Thyroid gland (tissue), 4 donors: ENCODE measurements at regions not wholly inside any gene's neighbourhood (a gene's known extent, or its start where the extent isn't known, plus 50 kb on each side); places are given as distances from the start of the nearest gene placed in this dataset.

ENCODE experiments used
- DNase-seq, 2 donors: peaks; one replicate each; pipeline ENCODE4 v3.0.0-alpha.2; 2019
- H3K27ac ChIP-seq, 3 donors: fragments of 200-600 bp; sonication (generic); 1 replicate in 2 of 3; 2 replicates in 1 of 3; pipeline ENCODE4 v1.5.1; 2016 to 2019; ENCODE audit warnings: mild to moderate bottlenecking in 1 of 3, moderate library complexity in 1 of 3
- H3K27me3 ChIP-seq: fragments of 200-600 bp; sonication (generic); one replicate; pipeline ENCODE4 v1.5.1; 2019
- H3K36me3 ChIP-seq, 2 donors: fragments of 200-600 bp; sonication (generic); one replicate each; pipeline ENCODE4 v1.5.1; 2016 to 2019
- H3K4me1 ChIP-seq, 2 donors: fragments of 200-600 bp; sonication (generic); one replicate each; pipeline ENCODE4 v1.5.1; 2017 to 2019
- H3K4me3 ChIP-seq, 3 donors: fragments of 200-600 bp; sonication (generic); replicated peaks in 1 of 3; 1 replicate in 2 of 3; 2 replicates in 1 of 3; pipeline ENCODE4 v1.5.1; 2016; ENCODE audit warnings: mild to moderate bottlenecking in 1 of 3
- H3K9me3 ChIP-seq: fragments of 200-600 bp; sonication (generic); one replicate; pipeline ENCODE4 v1.5.1; 2017
- CTCF ChIP-seq, 6 experiments: fragments of 200-600 bp in 3 of 6; fragments of 450-650 bp in 3 of 6; sonication (generic) in 3 of 6; IDR thresholded peaks; one replicate each; pipeline ENCODE4 v1.5.1; 2016 to 2019; ENCODE audit warnings: antibody characterized with exemption in 6 of 6, mild to moderate bottlenecking in 2 of 6, inconsistent platforms in 1 of 6, moderate library complexity in 1 of 6
- POLR2A ChIP-seq, 2 donors: fragments of 450-650 bp; IDR thresholded peaks; one replicate each; pipeline ENCODE4 v1.6.1; 2017; ENCODE audit warnings: antibody characterized with exemption in 2 of 2, mild to moderate bottlenecking in 2 of 2, moderate library complexity in 1 of 2
- WGBS, 2 donors: methylation state at CpG; one replicate each; pipeline ENCODE4 v1.1.5; 2017; 5-methylcytosine and 5-hydroxymethylcytosine counted together
- intact Hi-C: fragments of 100-400 bp; cut with DNase I; formaldehyde crosslinking; loops from one replicate; pipeline ENCODE4 v1.15.1; 2023

- 67 to 70% methylated on average over 14 of the region's 14 CpGs for WGBS, 2 donors
- Histone ChIP-seq H3K27me3 (no peaks in the 10 kb centered on the region), H3K36me3 (no peaks in the 10 kb centered on the region), H3K27ac (no peak overlapping the region), H3K4me1 (peaks cover 0 to 7% of the 10 kb centered on the region in 2 donors), H3K4me3 (no peak overlapping the region), H3K9me3 (no peaks in the 10 kb centered on the region)
- no peak for TF ChIP-seq CTCF (IDR thresholded peaks at IDR 0.05)
- TF ChIP-seq POLR2A (IDR thresholded peaks at IDR 0.05) = no peak
- intact Hi-C loops = no loop called here
- DNase-seq = no peak
Observed at GRCh38 chr1:234776876-234777855, 167.2 kb upstream of the IRF2BP2 start.

GRCh38 chr1:234776256-234776875 lies 166.4 kb upstream of the IRF2BP2 start:
- DNase-seq = no peak
- H3K9me3 ChIP-seq = no peaks in the 10 kb centered on the region
- H3K27ac ChIP-seq = no peak overlapping the region
- H3K27me3 ChIP-seq = no peaks in the 10 kb centered on the region
- no peak overlapping the region for H3K4me3 ChIP-seq
- WGBS, 2 donors = 94% methylated on average over 12 of the region's 12 CpGs
- H3K4me1 ChIP-seq = peaks cover 0 to 14% of the 10 kb centered on the region in 2 donors
- intact Hi-C loops = no loop called here
- no peaks in the 10 kb centered on the region for H3K36me3 ChIP-seq
- TF ChIP-seq CTCF (IDR thresholded peaks at IDR 0.05) = no peak
- TF ChIP-seq POLR2A (IDR thresholded peaks at IDR 0.05) = no peak

GRCh38 chr1:234775477-234776246 lies 165.7 kb upstream of the IRF2BP2 start:
- TF ChIP-seq CTCF (IDR thresholded peaks at IDR 0.05) (no peak), POLR2A (IDR thresholded peaks at IDR 0.05) (no peak)
- no peaks in the 10 kb centered on the region for H3K9me3 ChIP-seq
- 94 to 97% methylated on average over 12 of the region's 12 CpGs for WGBS, 2 donors
- no peak overlapping the region for H3K27ac ChIP-seq
- no peak overlapping the region for H3K4me3 ChIP-seq
- no peaks in the 10 kb centered on the region for H3K27me3 ChIP-seq
- no peak for DNase-seq
- peaks cover 0 to 14% of the 10 kb centered on the region in 2 donors for H3K4me1 ChIP-seq
- intact Hi-C loops = no loop called here
- H3K36me3 ChIP-seq = no peaks in the 10 kb centered on the region

- no peaks in the 10 kb centered on the region for H3K9me3 ChIP-seq
- DNase-seq = no peak
- intact Hi-C loops = no loop called here
- H3K4me1 ChIP-seq = peaks cover 0 to 14% of the 10 kb centered on the region in 2 donors
- H3K36me3 ChIP-seq = no peaks in the 10 kb centered on the region
- 90 to 95% methylated on average over 2 of the region's 2 CpGs for WGBS, 2 donors
- no peak for TF ChIP-seq POLR2A (IDR thresholded peaks at IDR 0.05)
- no peak for TF ChIP-seq CTCF (IDR thresholded peaks at IDR 0.05)
- H3K27me3 ChIP-seq = no peaks in the 10 kb centered on the region
- H3K4me3 ChIP-seq = no peak overlapping the region
- no peak overlapping the region for H3K27ac ChIP-seq
Observed at GRCh38 chr1:234774971-234775370, 165.0 kb upstream of the IRF2BP2 start.
